Breast epithelium (tissue), 4 donors: ENCODE measurements at regions not wholly inside any gene's neighbourhood (a gene's known extent, or its start where the extent isn't known, plus 50 kb on each side); places are given as distances from the start of the nearest gene placed in this dataset.

ENCODE experiments used
- DNase-seq, 2 donors: peaks; one replicate each; pipeline ENCODE4 v3.0.0-alpha.2; 2019; ENCODE audit warnings: low spot score in 2 of 2
- H3K27ac ChIP-seq, 2 donors: fragments of 200-600 bp; sonication (generic) in 1 of 2; one replicate each; pipeline ENCODE4 v1.5.1; 2016 to 2019; ENCODE audit warnings: mild to moderate bottlenecking in 1 of 2
- H3K27me3 ChIP-seq, 2 donors: fragments of 200-600 bp; sonication (generic) in 1 of 2; one replicate each; pipeline versions ENCODE4 v1.5.1 to v1.6.0; 2017 to 2019; ENCODE audit warnings: control low read depth in 1 of 2, mild to moderate bottlenecking in 1 of 2
- H3K36me3 ChIP-seq: fragments of 200-600 bp; one replicate; pipeline ENCODE4 v1.5.1; 2019
- H3K4me1 ChIP-seq, 2 donors: fragments of 200-600 bp; sonication (generic); one replicate each; pipeline ENCODE4 v1.5.1; 2016 to 2019; ENCODE audit warnings: control low read depth in 1 of 2
- H3K4me3 ChIP-seq, 3 donors: fragments of 200-600 bp; sonication (generic); 1 replicate in 2 of 3; 2 replicates in 1 of 3; pipeline ENCODE4 v1.5.1; 2016 to 2019; ENCODE audit warnings: mild to moderate bottlenecking in 3 of 3, moderate library complexity in 2 of 3
- H3K9me3 ChIP-seq, 2 donors: fragments of 200-600 bp; sonication (generic) in 1 of 2; one replicate each; pipeline ENCODE4 v1.5.1; 2016 to 2019; ENCODE audit warnings: control low read depth in 1 of 2
- CTCF ChIP-seq, 3 donors: fragments of 450-650 bp; IDR thresholded peaks; one replicate each; pipeline ENCODE4 v1.5.1; 2016 to 2017; ENCODE audit warnings: antibody characterized with exemption in 3 of 3, mild to moderate bottlenecking in 3 of 3, moderate library complexity in 3 of 3
- POLR2A ChIP-seq: fragments of 450-650 bp; IDR thresholded peaks from one replicate; pipeline ENCODE4 v1.6.1; 2016; ENCODE audit warnings: antibody characterized with exemption, mild to moderate bottlenecking, moderate library complexity
- POLR2AphosphoS5 ChIP-seq, 3 donors: sonication (generic); formaldehyde crosslinking; IDR thresholded peaks; one replicate each; pipeline ENCODE4 v1.6.1; 2017; ENCODE audit warnings: antibody characterized with exemption in 3 of 3
- intact Hi-C: fragments of 100-400 bp; cut with DNase I; formaldehyde crosslinking; loops from one replicate; pipeline ENCODE4 v1.15.1; 2023; ENCODE audit warnings: low total_unique reads

- no peak for TF ChIP-seq POLR2AphosphoS5 (IDR thresholded peaks at IDR 0.05)
- TF ChIP-seq CTCF (IDR thresholded peaks at IDR 0.05): no peak
- Histone ChIP-seq H3K4me1 (no peaks in the 10 kb centered on the region), H3K4me3 (no peak overlapping the region), H3K27ac (no peak overlapping the region), H3K36me3 (no peaks in the 10 kb centered on the region), H3K9me3 (no peaks in the 10 kb centered on the region), H3K27me3 (no peaks in the 10 kb centered on the region)
- DNase-seq: no peak
- intact Hi-C loops: no loop called here
Observed at GRCh38 chr12:41908206-41908605, 236.5 kb downstream of the GXYLT1 start.

GRCh38 chr12:41907550-41907949, 237.1 kb downstream of the GXYLT1 start:
- no peaks in the 10 kb centered on the region for H3K9me3 ChIP-seq
- H3K4me3 ChIP-seq: no peak overlapping the region
- intact Hi-C loops: no loop called here
- DNase-seq: no peak
- H3K4me1 ChIP-seq: no peaks in the 10 kb centered on the region
- no peaks in the 10 kb centered on the region for H3K36me3 ChIP-seq
- no peak overlapping the region for H3K27ac ChIP-seq
- H3K27me3 ChIP-seq: no peaks in the 10 kb centered on the region
- TF ChIP-seq CTCF (IDR thresholded peaks at IDR 0.05): no peak
- no peak for TF ChIP-seq POLR2A
- TF ChIP-seq POLR2AphosphoS5 (IDR thresholded peaks at IDR 0.05): no peak

GRCh38 chr12:41907021-41907420, 237.7 kb downstream of the GXYLT1 start:
- intact Hi-C loops: no loop called here

GRCh38 chr12:41905759-41906297, 238.8 kb downstream of the GXYLT1 start:
- Histone ChIP-seq H3K27ac (no peak overlapping the region), H3K36me3 (no peaks in the 10 kb centered on the region), H3K4me1 (no peaks in the 10 kb centered on the region), H3K9me3 (no peaks in the 10 kb centered on the region), H3K27me3 (no peaks in the 10 kb centered on the region), H3K4me3 (no peak overlapping the region)
- intact Hi-C loops: no loop called here
- DNase-seq: no peak
- no peak for TF ChIP-seq CTCF (IDR thresholded peaks at IDR 0.05)
- TF ChIP-seq POLR2A: no peak
- no peak for TF ChIP-seq POLR2AphosphoS5 (IDR thresholded peaks at IDR 0.05)

More at GRCh38 chr12:41907021-41907420, 237.7 kb downstream of the GXYLT1 start:
- H3K36me3 ChIP-seq: no peaks in the 10 kb centered on the region
- no peaks in the 10 kb centered on the region for H3K27me3 ChIP-seq
- TF ChIP-seq POLR2A (no peak), CTCF (IDR thresholded peaks at IDR 0.05) (no peak), POLR2AphosphoS5 (IDR thresholded peaks at IDR 0.05) (no peak)
- no peaks in the 10 kb centered on the region for H3K4me1 ChIP-seq
- H3K27ac ChIP-seq: no peak overlapping the region
- no peaks in the 10 kb centered on the region for H3K9me3 ChIP-seq
- no peak overlapping the region for H3K4me3 ChIP-seq
- DNase-seq: no peak

GRCh38 chr12:41905073-41905758, 239.5 kb downstream of the GXYLT1 start:
- intact Hi-C loops: no loop called here

More at GRCh38 chr12:41905073-41905758, 239.5 kb downstream of the GXYLT1 start:
- Histone ChIP-seq H3K27ac (no peak overlapping the region), H3K4me3 (no peak overlapping the region), H3K36me3 (no peaks in the 10 kb centered on the region), H3K27me3 (no peaks in the 10 kb centered on the region), H3K4me1 (no peaks in the 10 kb centered on the region), H3K9me3 (no peaks in the 10 kb centered on the region)
- TF ChIP-seq CTCF (IDR thresholded peaks at IDR 0.05) (no peak), POLR2A (no peak), POLR2AphosphoS5 (IDR thresholded peaks at IDR 0.05) (no peak)
- no peak for DNase-seq
